ENCODE measurements at regions not wholly inside any gene's neighbourhood (a gene's known extent, or its start where the extent isn't known, plus 50 kb on each side); places are given as distances from the start of the nearest gene placed in this dataset.

DNA sequence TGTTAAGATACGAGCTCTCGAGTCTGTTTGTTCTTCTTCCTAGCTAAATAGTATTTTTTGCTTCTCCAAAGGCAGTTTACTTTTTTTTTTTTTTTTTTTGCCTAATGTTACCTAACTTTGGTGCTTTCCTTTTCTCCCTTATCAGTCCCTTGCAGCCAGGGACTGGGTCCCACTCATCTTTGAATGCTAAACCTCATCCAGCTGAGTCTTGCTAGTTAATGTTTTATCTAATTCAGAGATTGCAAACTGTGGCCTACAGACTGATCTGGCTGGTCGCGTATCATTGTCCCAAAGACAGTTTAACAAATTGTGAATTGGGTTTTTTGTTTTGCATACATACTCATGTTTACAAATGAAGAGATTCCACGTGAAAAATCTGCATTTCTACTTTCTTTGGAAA is 95.7 kb upstream of the EFNA5 start:
- ChIA-PET POLR2A (no interaction called here), CTCF (no interaction called here)
- ATAC-seq (ENCODE audit: low read depth) (no peak), DNase-seq (no peak)
- intact Hi-C loops (cut with micrococcal nuclease) = no loop called here
- Histone ChIP-seq H3K4me2 (replicated peaks; ENCODE audit: low read depth, low read length, poor library complexity, severe bottlenecking) (no peak overlapping the region), H4K20me1 (ENCODE audit: control insufficient read depth, insufficient read depth, low read length, poor library complexity, severe bottlenecking) (no peaks in the 10 kb centered on the region), H2AFZ (ENCODE audit: insufficient read depth, low read depth, low read length, poor library complexity, severe bottlenecking) (no peak overlapping the region), H3K36me3 (replicated peaks in 1 of 2; ENCODE audit: control extremely low read depth in 1 of 2, control insufficient read depth in 1 of 2, extremely low read depth in 1 of 2, insufficient read depth in 2 of 2, low read length in 1 of 2) (no peaks in the 10 kb centered on the region), H3K9ac (ENCODE audit: low read length) (no peak overlapping the region), H3K27me3 (replicated peaks in 1 of 4; ENCODE audit: control extremely low read depth in 1 of 4, control insufficient read depth in 3 of 4, insufficient read depth in 4 of 4, low read length in 3 of 4) (no peaks in the 10 kb centered on the region), H3K27ac (ENCODE audit: low read length in 2 of 2) (no peak overlapping the region), H3K9me3 (ENCODE audit: control extremely low read depth in 1 of 3, control insufficient read depth in 2 of 3, insufficient read depth in 1 of 3, low read length in 2 of 3) (no peaks in the 10 kb centered on the region), H3K4me3 (ENCODE audit: control extremely low read depth in 1 of 5, extremely low read depth in 1 of 5, insufficient read depth in 1 of 5, low read depth in 2 of 5, low read length in 4 of 5) (no peak overlapping the region), H3K79me2 (ENCODE audit: control insufficient read depth, insufficient read depth, low read length) (no peaks in the 10 kb centered on the region), H3K4me1 (ENCODE audit: control insufficient read depth in 2 of 2, insufficient read depth in 2 of 2, low read length in 2 of 2) (no peaks in the 10 kb centered on the region)
- Mint-ChIP-seq H3K4me1 (no peaks in the 10 kb centered on the region), H3K9me3 (ENCODE audit: insufficient read depth) (no peaks in the 10 kb centered on the region), H3K27me3 (no peaks in the 10 kb centered on the region), H3K27ac (no peak overlapping the region), H3K4me3 (no peak overlapping the region)
- TF ChIP-seq, protein P1, sequence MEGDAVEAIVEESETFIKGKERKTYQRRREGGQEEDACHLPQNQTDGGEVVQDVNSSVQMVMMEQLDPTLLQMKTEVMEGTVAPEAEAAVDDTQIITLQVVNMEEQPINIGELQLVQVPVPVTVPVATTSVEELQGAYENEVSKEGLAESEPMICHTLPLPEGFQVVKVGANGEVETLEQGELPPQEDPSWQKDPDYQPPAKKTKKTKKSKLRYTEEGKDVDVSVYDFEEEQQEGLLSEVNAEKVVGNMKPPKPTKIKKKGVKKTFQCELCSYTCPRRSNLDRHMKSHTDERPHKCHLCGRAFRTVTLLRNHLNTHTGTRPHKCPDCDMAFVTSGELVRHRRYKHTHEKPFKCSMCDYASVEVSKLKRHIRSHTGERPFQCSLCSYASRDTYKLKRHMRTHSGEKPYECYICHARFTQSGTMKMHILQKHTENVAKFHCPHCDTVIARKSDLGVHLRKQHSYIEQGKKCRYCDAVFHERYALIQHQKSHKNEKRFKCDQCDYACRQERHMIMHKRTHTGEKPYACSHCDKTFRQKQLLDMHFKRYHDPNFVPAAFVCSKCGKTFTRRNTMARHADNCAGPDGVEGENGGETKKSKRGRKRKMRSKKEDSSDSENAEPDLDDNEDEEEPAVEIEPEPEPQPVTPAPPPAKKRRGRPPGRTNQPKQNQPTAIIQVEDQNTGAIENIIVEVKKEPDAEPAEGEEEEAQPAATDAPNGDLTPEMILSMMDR (IDR thresholded peaks at IDR 0.05) = no peak
- no peak for TF ChIP-seq EZH2 (IDR thresholded peaks at IDR 0.05; ENCODE audit: borderline replicate concordance, insufficient read depth, low read depth, low read length, poor library complexity, severe bottlenecking)
- WGBS (ENCODE audit: insufficient coverage) = no CpG with 5 or more reads among the region's 5 CpGs

DNA sequence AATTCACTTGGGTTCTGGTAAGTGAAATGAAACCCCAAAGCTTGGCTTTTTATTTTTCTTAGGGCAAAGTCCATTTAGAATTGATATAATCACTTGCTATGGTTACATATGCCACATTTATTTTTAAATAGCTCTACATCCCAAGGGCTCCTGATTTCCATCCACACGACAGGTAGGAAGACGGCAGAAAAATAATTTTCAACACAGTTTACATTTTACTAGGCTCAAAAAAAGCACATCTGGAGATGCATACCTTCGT is 95.0 kb upstream of the EFNA5 start:
- no peak for ATAC-seq (ENCODE audit: low read depth)
- Histone ChIP-seq H3K27ac (ENCODE audit: low read length in 2 of 2) (no peak overlapping the region), H3K4me1 (ENCODE audit: control insufficient read depth in 2 of 2, insufficient read depth in 2 of 2, low read length in 2 of 2) (no peaks in the 10 kb centered on the region), H3K79me2 (ENCODE audit: control insufficient read depth, insufficient read depth, low read length) (no peaks in the 10 kb centered on the region), H3K4me2 (replicated peaks; ENCODE audit: low read depth, low read length, poor library complexity, severe bottlenecking) (no peak overlapping the region), H2AFZ (ENCODE audit: insufficient read depth, low read depth, low read length, poor library complexity, severe bottlenecking) (no peak overlapping the region), H3K27me3 (replicated peaks in 1 of 4; ENCODE audit: control extremely low read depth in 1 of 4, control insufficient read depth in 3 of 4, insufficient read depth in 4 of 4, low read length in 3 of 4) (no peaks in the 10 kb centered on the region), H4K20me1 (ENCODE audit: control insufficient read depth, insufficient read depth, low read length, poor library complexity, severe bottlenecking) (no peaks in the 10 kb centered on the region), H3K4me3 (ENCODE audit: control extremely low read depth in 1 of 5, extremely low read depth in 1 of 5, insufficient read depth in 1 of 5, low read depth in 2 of 5, low read length in 4 of 5) (no peak overlapping the region), H3K9ac (ENCODE audit: low read length) (no peak overlapping the region), H3K9me3 (ENCODE audit: control extremely low read depth in 1 of 3, control insufficient read depth in 2 of 3, insufficient read depth in 1 of 3, low read length in 2 of 3) (no peaks in the 10 kb centered on the region), H3K36me3 (replicated peaks in 1 of 2; ENCODE audit: control extremely low read depth in 1 of 2, control insufficient read depth in 1 of 2, extremely low read depth in 1 of 2, insufficient read depth in 2 of 2, low read length in 1 of 2) (no peaks in the 10 kb centered on the region)
- intact Hi-C loops (cut with micrococcal nuclease) = no loop called here
- Mint-ChIP-seq H3K27ac (no peak overlapping the region), H3K4me3 (no peak overlapping the region), H3K9me3 (ENCODE audit: insufficient read depth) (no peaks in the 10 kb centered on the region), H3K27me3 (no peaks in the 10 kb centered on the region), H3K4me1 (no peaks in the 10 kb centered on the region)
- no peak for DNase-seq
- ChIA-PET POLR2A (no interaction called here), CTCF (no interaction called here)
- TF ChIP-seq, protein P1 (IDR thresholded peaks at IDR 0.05) = no peak
- TF ChIP-seq EZH2 (IDR thresholded peaks at IDR 0.05; ENCODE audit: borderline replicate concordance, insufficient read depth, low read depth, low read length, poor library complexity, severe bottlenecking) = no peak
- WGBS (ENCODE audit: insufficient coverage) = 86% methylated on average over 1 of the region's 3 CpGs
